Activated T-cell treated with anti-CD3 and anti-CD28 coated beads, Interleukin-2, amount 50 U/mL, for 72 hours (primary cell): ENCODE measurements at regions not wholly inside any gene's neighbourhood (a gene's known extent, or its start where the extent isn't known, plus 50 kb on each side); places are given as distances from the start of the nearest gene placed in this dataset.
"Not testable (repeated sequence)": the region's sequence is repeated elsewhere in the genome, so short reads cannot be mapped to it uniquely, and the experiment has no call there.

Source experiments
- ATAC-seq, 2 donors: fragments of 150-1000 bp; cut with Tn5 transposase; replicated peaks in 1 of 2; 2 replicates each; pipeline ENCODE4 v1.10.0; 2021; ENCODE audit warnings: moderate library complexity in 2 of 2, mild to moderate bottlenecking in 1 of 2
- DNase-seq, 2 donors: peaks; one replicate each; pipeline ENCODE4 v3.0.0; 2021 to 2022; ENCODE audit warnings: mixed read lengths in 1 of 2
- H3K27ac Mint-ChIP-seq: one replicate; pipeline ENCODE4 v1.8.0; 2022; ENCODE audit warnings: mild to moderate bottlenecking, moderate library complexity, mixed read lengths
- H3K27me3 Mint-ChIP-seq: one replicate; pipeline ENCODE4 v1.8.0; 2022; ENCODE audit warnings: low read depth, mixed read lengths
- H3K36me3 Mint-ChIP-seq, 2 donors: one replicate each; pipeline ENCODE4 v1.8.0; 2022; ENCODE audit warnings: mixed read lengths in 2 of 2, mild to moderate bottlenecking in 1 of 2; ENCODE audit not compliant: insufficient read depth in 2 of 2
- H3K4me1 Mint-ChIP-seq: one replicate; pipeline ENCODE4 v1.8.0; 2022; ENCODE audit warnings: low read depth, mixed read lengths
- H3K4me3 Mint-ChIP-seq, 2 donors: one replicate each; pipeline ENCODE4 v1.8.0; 2022; ENCODE audit warnings: mild to moderate bottlenecking in 2 of 2, mixed read lengths in 2 of 2, moderate library complexity in 2 of 2
- H3K9me3 Mint-ChIP-seq, 2 donors: one replicate each; pipeline ENCODE4 v1.8.0; 2022; ENCODE audit warnings: mixed read lengths in 2 of 2

- H3K9me3 Mint-ChIP-seq, result peaks cover 0 to 1% of the 10 kb centered on the region in 2 donors
- ATAC-seq (no peak), DNase-seq (no peak)
- H3K27me3 Mint-ChIP-seq, result no peaks in the 10 kb centered on the region
- no peak overlapping the region for H3K4me3 Mint-ChIP-seq
- H3K4me1 Mint-ChIP-seq, result no peaks in the 10 kb centered on the region
- H3K27ac Mint-ChIP-seq, result no peak overlapping the region
- no peaks in the 10 kb centered on the region for H3K36me3 Mint-ChIP-seq
Measured at GRCh38 chr2:216934623-216935022, 74.8 kb upstream of the TNP1 start.

- Mint-ChIP-seq H3K4me3 (no peak overlapping the region), H3K36me3 (no peaks in the 10 kb centered on the region), H3K9me3 (peaks cover 0 to 1% of the 10 kb centered on the region in 2 donors), H3K27ac (no peak overlapping the region), H3K4me1 (no peaks in the 10 kb centered on the region), H3K27me3 (no peaks in the 10 kb centered on the region)
- DNase-seq (no peak), ATAC-seq (no peak)
Measured at GRCh38 chr2:216934151-216934550, 74.3 kb upstream of the TNP1 start.

- no peak overlapping the region for H3K27ac Mint-ChIP-seq
- H3K4me3 Mint-ChIP-seq, result no peak overlapping the region
- H3K9me3 Mint-ChIP-seq, result peaks cover 0 to 1% of the 10 kb centered on the region in 2 donors
- DNase-seq (no peak), ATAC-seq (no peak)
- no peaks in the 10 kb centered on the region for H3K36me3 Mint-ChIP-seq
- H3K27me3 Mint-ChIP-seq, result no peaks in the 10 kb centered on the region
- no peaks in the 10 kb centered on the region for H3K4me1 Mint-ChIP-seq
Measured at GRCh38 chr2:216932863-216933548, 73.1 kb upstream of the TNP1 start.

GRCh38 chr2:216932113-216932862, 72.4 kb upstream of the TNP1 start:
- Mint-ChIP-seq H3K4me3 (no peak overlapping the region), H3K27me3 (peaks cover 4% of the 10 kb centered on the region), H3K36me3 (no peaks in the 10 kb centered on the region), H3K4me1 (no peaks in the 10 kb centered on the region), H3K27ac (no peak overlapping the region), H3K9me3 (peaks cover 0 to 1% of the 10 kb centered on the region in 2 donors)
- no peak for DNase-seq
- ATAC-seq, result no peak

- H3K4me1 Mint-ChIP-seq, result no peaks in the 10 kb centered on the region
- H3K9me3 Mint-ChIP-seq, result peaks cover 0 to 1% of the 10 kb centered on the region in 2 donors
- ATAC-seq (no peak), DNase-seq (no peak)
- H3K27ac Mint-ChIP-seq, result no peak overlapping the region
- H3K36me3 Mint-ChIP-seq, result no peaks in the 10 kb centered on the region
- H3K27me3 Mint-ChIP-seq, result peaks cover 13% of the 10 kb centered on the region
- no peak overlapping the region for H3K4me3 Mint-ChIP-seq
Measured at GRCh38 chr2:216930716-216931115, 70.9 kb upstream of the TNP1 start.

- not testable (repeated sequence) for H3K9me3 Mint-ChIP-seq, DNase-seq, ATAC-seq, H3K4me1 Mint-ChIP-seq, H3K36me3 Mint-ChIP-seq, H3K27ac Mint-ChIP-seq, H3K4me3 Mint-ChIP-seq
- H3K27me3 Mint-ChIP-seq, result peaks cover 19% of the 10 kb centered on the region
Measured at GRCh38 chr2:216929338-216929737, 69.5 kb upstream of the TNP1 start.

- H3K4me1 Mint-ChIP-seq, result no peaks in the 10 kb centered on the region
- H3K27ac Mint-ChIP-seq, result no peak overlapping the region
- no peak for ATAC-seq
- no peak for DNase-seq
- H3K4me3 Mint-ChIP-seq, result no peak overlapping the region
- peaks cover 21% of the 10 kb centered on the region for H3K27me3 Mint-ChIP-seq
- no peaks in the 10 kb centered on the region for H3K36me3 Mint-ChIP-seq
- H3K9me3 Mint-ChIP-seq, result peaks cover 0 to 1% of the 10 kb centered on the region in 2 donors
Measured at GRCh38 chr2:216927163-216927562, 67.3 kb upstream of the TNP1 start.

GRCh38 chr2:216925636-216926366, 65.9 kb upstream of the TNP1 start:
- peaks cover 21% of the 10 kb centered on the region for H3K27me3 Mint-ChIP-seq
- H3K4me3 Mint-ChIP-seq, result no peak overlapping the region
- no peaks in the 10 kb centered on the region for H3K4me1 Mint-ChIP-seq
- no peaks in the 10 kb centered on the region for H3K36me3 Mint-ChIP-seq
- H3K9me3 Mint-ChIP-seq, result peaks cover 0 to 1% of the 10 kb centered on the region in 2 donors
- no peak overlapping the region for H3K27ac Mint-ChIP-seq
- ATAC-seq (peak in 1 of 2 donors; percentile 38), DNase-seq (no peak)

GRCh38 chr2:216925006-216925405, 65.1 kb upstream of the TNP1 start:
- Mint-ChIP-seq H3K9me3 (peaks cover 0 to 1% of the 10 kb centered on the region in 2 donors), H3K36me3 (no peaks in the 10 kb centered on the region), H3K27me3 (peaks cover 21% of the 10 kb centered on the region), H3K4me1 (no peaks in the 10 kb centered on the region), H3K4me3 (no peak overlapping the region), H3K27ac (no peak overlapping the region)
- no peak for DNase-seq
- no peak for ATAC-seq

GRCh38 chr2:216923706-216924105, 63.8 kb upstream of the TNP1 start:
- Mint-ChIP-seq H3K36me3 (no peaks in the 10 kb centered on the region), H3K4me1 (no peaks in the 10 kb centered on the region), H3K4me3 (no peak overlapping the region), H3K9me3 (no peaks in the 10 kb centered on the region), H3K27me3 (peaks cover 21% of the 10 kb centered on the region), H3K27ac (no peak overlapping the region)
- no peak for ATAC-seq
- no peak for DNase-seq

- no peak overlapping the region for H3K27ac Mint-ChIP-seq
- no peak for ATAC-seq
- no peaks in the 10 kb centered on the region for H3K36me3 Mint-ChIP-seq
- no peaks in the 10 kb centered on the region for H3K4me1 Mint-ChIP-seq
- DNase-seq, result no peak
- no peak overlapping the region for H3K4me3 Mint-ChIP-seq
- peaks cover 16% of the 10 kb centered on the region for H3K27me3 Mint-ChIP-seq
- H3K9me3 Mint-ChIP-seq, result no peaks in the 10 kb centered on the region
Measured at GRCh38 chr2:216922175-216922780, 62.4 kb upstream of the TNP1 start.

- Mint-ChIP-seq H3K9me3 (no peaks in the 10 kb centered on the region), H3K27ac (no peak overlapping the region), H3K27me3 (peaks cover 8% of the 10 kb centered on the region), H3K4me1 (no peaks in the 10 kb centered on the region), H3K36me3 (no peaks in the 10 kb centered on the region), H3K4me3 (no peak overlapping the region)
- ATAC-seq (no peak), DNase-seq (no peak)
Measured at GRCh38 chr2:216920937-216921456, 61.1 kb upstream of the TNP1 start.
